Panc1 (cell line): ENCODE measurements at regions not wholly inside any gene's neighbourhood (a gene's known extent, or its start where the extent isn't known, plus 50 kb on each side); places are given as distances from the start of the nearest gene placed in this dataset.

Experiments used
- ATAC-seq: fragments of 200-7000 bp; cut with Tn5 transposase; 2 replicates; pipeline ENCODE4 v1.9.1; 2020; ENCODE audit warnings: mild to moderate bottlenecking, moderate library complexity
- BruUV-seq: library from RNA; stranded (reverse); fragments of 400-500 nt; replicated peaks from 2 replicates; lab custom pipeline; 2021; lab: Mats Ljungman, UMichigan
- CTCF ChIA-PET: fragments of 300-600 bp; sonication (Branson Sonifier 250); formaldehyde crosslinking; loops from one replicate; lab custom pipeline; 2022; ENCODE audit warnings: antibody characterized with exemption; lab: Charles Lee
- POLR2A ChIA-PET: fragments of 300-600 bp; sonication (Branson Sonifier 250); formaldehyde crosslinking; loops from one replicate; lab custom pipeline; 2022; ENCODE audit warnings: antibody characterized with exemption; lab: Charles Lee
- DNase-seq: peaks from one replicate; pipeline ENCODE4 v3.0.0-alpha.2; 2010; ENCODE audit warnings: low read depth, low spot score
- H3K27ac ChIP-seq: 2 replicates; pipeline ENCODE4 v1.5.1; 2011; ENCODE audit warnings: mild to moderate bottlenecking, low read length, inconsistent platforms
- H3K27me3 ChIP-seq: fragments of 200-500 bp; sonication (Bioruptor generic); 2 replicates; pipeline ENCODE4 v1.6.0; 2014; ENCODE audit warnings: low read length, inconsistent platforms; ENCODE audit not compliant: control insufficient read depth, insufficient read depth
- H3K36me3 ChIP-seq: fragments of 200-500 bp; sonication (Bioruptor generic); 2 replicates; pipeline ENCODE4 v1.5.1; 2014; ENCODE audit warnings: inconsistent platforms, mild to moderate bottlenecking, low read length, moderate library complexity; ENCODE audit not compliant: control insufficient read depth, insufficient read depth
- H3K4me1 ChIP-seq: 2 replicates; pipeline ENCODE4 v1.5.1; 2011; ENCODE audit warnings: inconsistent platforms, mild to moderate bottlenecking, low read length, moderate library complexity; ENCODE audit not compliant: control insufficient read depth, insufficient read depth
- H3K4me3 ChIP-seq, 2 experiments: 2 replicates each; pipeline ENCODE4 v1.5.1; 2011 to 2012; ENCODE audit warnings: low read depth in 2 of 2, low read length in 2 of 2, mild to moderate bottlenecking in 2 of 2, inconsistent platforms in 1 of 2, moderate library complexity in 1 of 2
- H3K9me3 ChIP-seq: fragments of 200-500 bp; sonication (Bioruptor generic); 2 replicates; pipeline ENCODE4 v1.5.1; 2014; ENCODE audit warnings: low read depth, mild to moderate bottlenecking, inconsistent platforms, low read length, moderate library complexity; ENCODE audit not compliant: control insufficient read depth, insufficient read depth
- CTCF ChIP-seq: fragments of 450-650 bp; IDR thresholded peaks from 2 replicates; pipeline ENCODE4 v1.5.1; 2017; ENCODE audit warnings: mild to moderate bottlenecking
- POLR2AphosphoS5 ChIP-seq: IDR thresholded peaks from 2 replicates; pipeline ENCODE4 v1.6.1; 2012; ENCODE audit warnings: mild to moderate bottlenecking, low read depth, low read length, moderate library complexity
- REST ChIP-seq, 2 experiments: IDR thresholded peaks; 2 replicates each; pipeline ENCODE4 v1.6.1; 2011 to 2012; ENCODE audit warnings: low read depth in 2 of 2, control low read depth in 1 of 2, low read length in 1 of 2, mild to moderate bottlenecking in 1 of 2, moderate library complexity in 1 of 2; ENCODE audit not compliant: insufficient read depth in 1 of 2
- SIN3A ChIP-seq: IDR thresholded peaks from 2 replicates; pipeline ENCODE4 v1.6.1; 2012; ENCODE audit warnings: low read depth, mild to moderate bottlenecking, low read length, moderate library complexity, borderline replicate concordance; ENCODE audit not compliant: insufficient read depth
- TCF7L2 ChIP-seq: IDR thresholded peaks from 2 replicates; pipeline ENCODE4 v1.6.1; 2011; ENCODE audit warnings: mild to moderate bottlenecking, low read depth, low read length, inconsistent platforms
- in situ Hi-C: cut with HindIII; loops from 2 replicates; pipeline ENCODE4 v1.10.0; 2016; ENCODE audit warnings: low sequenced_read_pairs, low pct_unique_long_range_greater_than_20kb
- intact Hi-C: fragments of 100-400 bp; cut with micrococcal nuclease; formaldehyde crosslinking; loops from one replicate; pipeline ENCODE4 v1.10.0; 2022; ENCODE audit not compliant: unreplicated experiment

GRCh38 chr1:29437946-29438345 lies 201.6 kb downstream of the PTPRU start:
- CTCF ChIA-PET: no interaction called here
- Histone ChIP-seq H3K27ac (no peak overlapping the region), H3K9me3 (no peaks in the 10 kb centered on the region), H3K36me3 (no peaks in the 10 kb centered on the region), H3K27me3 (peaks cover 27% of the 10 kb centered on the region), H3K4me3 (no peak overlapping the region), H3K4me1 (no peaks in the 10 kb centered on the region)
- ATAC-seq (no peak), DNase-seq (no peak)
- intact Hi-C loops: no loop called here
- TF ChIP-seq POLR2AphosphoS5 (no peak), REST (IDR thresholded peaks at IDR 0.05; ENCODE audit: insufficient read depth in 1 of 2, low read depth in 2 of 2, low read length in 1 of 2) (no peak), SIN3A (no peak), TCF7L2 (no peak), CTCF (no peak)
- POLR2A ChIA-PET: no interaction called here
- in situ Hi-C loops: no loop called here
- BruUV-seq: no TSS peak

- no TSS peak for BruUV-seq
These were observed 200.0 kb downstream of the PTPRU start for GRCh38 chr1:29436181-29436785.

More at GRCh38 chr1:29436181-29436785, 200.0 kb downstream of the PTPRU start:
- in situ Hi-C loops (no loop called here), intact Hi-C loops (no loop called here)
- no peak for TF ChIP-seq REST (IDR thresholded peaks at IDR 0.05; ENCODE audit: insufficient read depth in 1 of 2, low read depth in 2 of 2, low read length in 1 of 2)
- TF ChIP-seq POLR2AphosphoS5: no peak
- TF ChIP-seq CTCF: no peak
- TF ChIP-seq SIN3A: no peak
- Histone ChIP-seq H3K4me1 (no peaks in the 10 kb centered on the region), H3K4me3 (no peak overlapping the region), H3K9me3 (no peaks in the 10 kb centered on the region), H3K36me3 (no peaks in the 10 kb centered on the region), H3K27me3 (peaks cover 27% of the 10 kb centered on the region), H3K27ac (no peak overlapping the region)
- ChIA-PET CTCF (no interaction called here), POLR2A (no interaction called here)
- DNase-seq (no peak), ATAC-seq (no peak)
